SU-DHL-6 (cell line): ENCODE measurements at regions not wholly inside any gene's neighbourhood (a gene's known extent, or its start where the extent isn't known, plus 50 kb on each side); places are given as distances from the start of the nearest gene placed in this dataset.

ENCODE experiments used
- EZH2phosphoT487 ChIP-seq: fragments of 200-600 bp; sonication (generic), shearing (Covaris generic); conservative IDR thresholded peaks from 2 replicates; pipeline ENCODE4 v1.6.1; 2018; ENCODE audit warnings: mild to moderate bottlenecking, antibody characterized with exemption, low read length, moderate library complexity, mixed read lengths
- TF ChIP-seq, protein P1 (sequence below): fragments of 200-600 bp; sonication (generic); IDR thresholded peaks from one replicate; pipeline ENCODE4 v1.5.1; 2017; ENCODE audit warnings: antibody characterized with exemption, mild to moderate bottlenecking, low read length, moderate library complexity; ENCODE audit not compliant: insufficient read depth, poor library complexity, severe bottlenecking

GRCh38 chr2:240211096-240211495 lies 70.6 kb upstream of the OTOS start:
- TF ChIP-seq, protein P1, sequence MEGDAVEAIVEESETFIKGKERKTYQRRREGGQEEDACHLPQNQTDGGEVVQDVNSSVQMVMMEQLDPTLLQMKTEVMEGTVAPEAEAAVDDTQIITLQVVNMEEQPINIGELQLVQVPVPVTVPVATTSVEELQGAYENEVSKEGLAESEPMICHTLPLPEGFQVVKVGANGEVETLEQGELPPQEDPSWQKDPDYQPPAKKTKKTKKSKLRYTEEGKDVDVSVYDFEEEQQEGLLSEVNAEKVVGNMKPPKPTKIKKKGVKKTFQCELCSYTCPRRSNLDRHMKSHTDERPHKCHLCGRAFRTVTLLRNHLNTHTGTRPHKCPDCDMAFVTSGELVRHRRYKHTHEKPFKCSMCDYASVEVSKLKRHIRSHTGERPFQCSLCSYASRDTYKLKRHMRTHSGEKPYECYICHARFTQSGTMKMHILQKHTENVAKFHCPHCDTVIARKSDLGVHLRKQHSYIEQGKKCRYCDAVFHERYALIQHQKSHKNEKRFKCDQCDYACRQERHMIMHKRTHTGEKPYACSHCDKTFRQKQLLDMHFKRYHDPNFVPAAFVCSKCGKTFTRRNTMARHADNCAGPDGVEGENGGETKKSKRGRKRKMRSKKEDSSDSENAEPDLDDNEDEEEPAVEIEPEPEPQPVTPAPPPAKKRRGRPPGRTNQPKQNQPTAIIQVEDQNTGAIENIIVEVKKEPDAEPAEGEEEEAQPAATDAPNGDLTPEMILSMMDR = no peak
- TF ChIP-seq EZH2phosphoT487 = no peak
